D721Med (cell line): ENCODE measurements at regions not wholly inside any gene's neighbourhood (a gene's known extent, or its start where the extent isn't known, plus 50 kb on each side); places are given as distances from the start of the nearest gene placed in this dataset.
"Not testable (repeated sequence)": the region's sequence is repeated elsewhere in the genome, so short reads cannot be mapped to it uniquely, and the experiment has no call there.

Source experiments
- DNase-seq: peaks from one replicate; pipeline ENCODE4 v3.0.0; 2011; ENCODE audit warnings: low spot score; ENCODE audit not compliant: insufficient read length
- FAIRE-seq: peaks from 2 replicates; lab custom pipeline; 2011; peaks lifted over from hg19 to GRCh38; lab: Jason Lieb, UNC
- CTCF ChIP-seq: IDR thresholded peaks from 2 replicates; pipeline ENCODE4 v1.5.1; 2012; ENCODE audit warnings: mild to moderate bottlenecking, control low read depth; ENCODE audit not compliant: insufficient read depth; ENCODE audit errors: missing control alignments

DNA sequence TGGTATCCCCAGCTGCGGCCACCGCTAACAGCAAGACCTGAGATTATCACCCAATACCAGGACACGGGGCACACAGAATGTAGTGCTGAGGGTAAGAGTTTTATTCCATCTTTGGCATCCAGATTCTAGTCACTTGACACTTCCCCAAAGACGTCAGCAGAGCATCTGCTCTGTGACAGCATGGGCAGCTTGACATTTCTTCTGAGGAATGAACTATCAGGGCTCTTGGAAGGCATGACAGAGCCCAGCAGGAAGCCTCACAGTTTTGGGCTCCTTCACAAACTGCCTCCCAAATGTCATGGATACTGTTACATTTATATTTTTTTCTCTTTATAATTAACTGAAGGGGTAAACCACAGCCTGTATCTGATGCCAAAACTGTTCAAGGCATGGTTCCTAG is 1010.7 kb downstream of the TDRD15 start:
- no peak for FAIRE-seq
- TF ChIP-seq CTCF = no peak

GRCh38 chr2:22136446-22136845 is 1012.7 kb downstream of the TDRD15 start:
- no peak for FAIRE-seq
- no peak for TF ChIP-seq CTCF
- DNase-seq = no peak

More for the DNA sequence above, 1010.7 kb downstream of the TDRD15 start:
- DNase-seq = no peak

DNA sequence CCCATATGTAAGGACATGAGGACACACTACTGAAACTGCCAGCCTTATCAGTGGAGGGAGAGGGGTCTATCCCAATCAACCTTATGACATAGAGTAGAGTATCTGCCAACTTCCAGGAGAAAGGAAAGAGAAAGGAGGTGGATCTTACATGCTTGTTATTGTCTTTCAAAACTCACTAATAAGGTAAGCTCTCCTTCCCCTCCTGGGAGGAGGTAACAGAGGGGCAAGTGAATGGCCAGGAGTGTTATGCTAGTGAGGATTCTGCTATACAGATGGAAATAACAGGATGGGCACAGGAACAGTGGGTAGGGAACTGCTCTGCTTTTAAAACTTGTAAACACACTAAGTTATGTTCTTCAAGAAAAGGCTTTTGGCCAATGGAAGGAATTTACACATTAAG is 1020.1 kb downstream of the TDRD15 start:
- TF ChIP-seq CTCF = no peak
- DNase-seq (no peak), FAIRE-seq (no peak)

- DNase-seq (no peak), FAIRE-seq (no peak)
- TF ChIP-seq CTCF = no peak
Observed at GRCh38 chr2:22153931-22154613, 1030.3 kb downstream of the TDRD15 start.

DNA sequence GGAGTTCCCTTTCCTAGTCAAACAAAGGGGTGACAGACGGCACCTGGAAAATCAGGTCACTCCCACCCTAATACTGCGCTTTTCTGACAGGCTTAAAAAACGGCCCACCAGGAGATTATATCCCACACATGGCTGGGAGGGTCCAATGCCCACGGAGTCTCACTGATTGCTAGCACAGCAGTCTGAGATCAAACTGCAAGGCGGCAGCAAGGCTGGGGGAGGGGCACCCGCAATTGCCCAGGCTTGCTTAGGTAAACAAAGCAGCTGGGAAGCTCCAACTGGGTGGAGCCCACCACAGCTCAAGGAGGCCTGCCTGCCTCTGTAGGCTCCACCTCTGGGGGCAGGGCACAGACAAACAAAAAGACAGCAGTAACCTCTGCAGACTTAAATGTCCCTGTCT is 1032.9 kb downstream of the TDRD15 start:
- DNase-seq, FAIRE-seq: not testable (repeated sequence)

GRCh38 chr2:22167256-22167655 is 1043.5 kb downstream of the TDRD15 start:
- TF ChIP-seq CTCF = no peak
- FAIRE-seq (no peak), DNase-seq (no peak)

DNA sequence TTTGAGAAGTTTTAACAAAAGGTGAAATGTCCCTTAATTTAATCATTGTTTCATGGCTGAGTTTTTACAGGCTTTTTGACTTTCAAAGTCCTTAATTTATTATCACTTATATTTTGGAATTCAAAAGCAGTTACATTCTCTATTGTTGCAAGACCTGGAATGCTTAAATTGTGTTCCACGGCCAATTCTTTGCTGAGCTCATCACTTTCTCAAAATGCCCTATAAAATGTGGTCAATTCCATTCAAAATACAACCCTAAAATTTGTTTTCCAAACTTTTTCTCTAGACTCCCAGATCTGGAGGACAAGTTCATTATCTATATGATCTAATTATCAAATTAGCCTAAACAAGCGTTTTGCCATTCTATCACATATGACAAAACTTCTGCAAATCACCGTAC is 1051.2 kb downstream of the TDRD15 start:
- FAIRE-seq = no peak
- no peak for TF ChIP-seq CTCF
- DNase-seq = no peak
